KBM-7 (cell line): ENCODE measurements at regions not wholly inside any gene's neighbourhood (a gene's known extent, or its start where the extent isn't known, plus 50 kb on each side); places are given as distances from the start of the nearest gene placed in this dataset.
"Not testable (repeated sequence)": the region's sequence is repeated elsewhere in the genome, so short reads cannot be mapped to it uniquely, and the experiment has no call there.

Source experiments
- DNase-seq: peaks from one replicate; pipeline ENCODE4 v3.0.0-alpha.2; 2015
- in situ Hi-C: fragments of 300-500 bp; cut with MboI; formaldehyde crosslinking; loops from 2 replicates; pipeline ENCODE4 v1.14.3; 2020; ENCODE audit warnings: low sequenced_read_pairs, low pct_unique_long_range_greater_than_20kb, mixed read lengths

- in situ Hi-C loops, DNase-seq: not testable (repeated sequence)
Observed at GRCh38 chr5:44756097-44756496, 52.6 kb upstream of the MRPS30 start.

GRCh38 chr5:44747396-44747795 lies 61.4 kb upstream of the MRPS30 start:
- in situ Hi-C loops = no loop called here
- no peak for DNase-seq

GRCh38 chr5:44740660-44741059 lies 68.1 kb upstream of the MRPS30 start:
- in situ Hi-C loops = no loop called here
- no peak for DNase-seq

GRCh38 chr5:44729536-44729935 lies 79.2 kb upstream of the MRPS30 start:
- no peak for DNase-seq
- in situ Hi-C loops = no loop called here

GRCh38 chr5:44727100-44727499 lies 81.6 kb upstream of the MRPS30 start:
- in situ Hi-C loops = no loop called here
- DNase-seq = no peak

GRCh38 chr5:44719856-44720255 lies 88.9 kb upstream of the MRPS30 start:
- no peak for DNase-seq
- in situ Hi-C loops = no loop called here

GRCh38 chr5:44714871-44715561 lies 93.7 kb upstream of the MRPS30 start:
- no peak for DNase-seq
- in situ Hi-C loops = no loop called here

- in situ Hi-C loops = no loop called here
- DNase-seq = no peak
Observed at GRCh38 chr5:44713446-44713845, 95.3 kb upstream of the MRPS30 start.

GRCh38 chr5:44711901-44712300 lies 96.8 kb upstream of the MRPS30 start:
- DNase-seq = no peak
- in situ Hi-C loops = no loop called here

GRCh38 chr5:44708602-44709001 lies 100.1 kb upstream of the MRPS30 start:
- no peak for DNase-seq
- in situ Hi-C loops = no loop called here

GRCh38 chr5:44707721-44708120 lies 101.0 kb upstream of the MRPS30 start:
- in situ Hi-C loops = no loop called here
- no peak for DNase-seq

- in situ Hi-C loops = no loop called here
- no peak for DNase-seq
Observed at GRCh38 chr5:44697025-44697424, 111.7 kb upstream of the MRPS30 start.

GRCh38 chr5:44695259-44695658 lies 113.5 kb upstream of the MRPS30 start:
- in situ Hi-C loops = no loop called here
- DNase-seq = no peak

GRCh38 chr5:44691802-44692201 lies 116.9 kb upstream of the MRPS30 start:
- no peak for DNase-seq
- in situ Hi-C loops = no loop called here

GRCh38 chr5:44681906-44682305 lies 126.8 kb upstream of the MRPS30 start:
- no peak for DNase-seq
- in situ Hi-C loops = no loop called here

- no peak for DNase-seq
- in situ Hi-C loops = no loop called here
Observed at GRCh38 chr5:44679214-44679613, 129.5 kb upstream of the MRPS30 start.

GRCh38 chr5:44675296-44675695 lies 133.5 kb upstream of the MRPS30 start:
- in situ Hi-C loops = no loop called here
- DNase-seq = no peak

GRCh38 chr5:44674461-44674860 lies 134.3 kb upstream of the MRPS30 start:
- in situ Hi-C loops = no loop called here
- no peak for DNase-seq

GRCh38 chr5:44668471-44668870 lies 140.3 kb upstream of the MRPS30 start:
- DNase-seq, in situ Hi-C loops: not testable (repeated sequence)

- DNase-seq = no peak
- in situ Hi-C loops = no loop called here
Observed at GRCh38 chr5:44665101-44665701, 143.5 kb upstream of the MRPS30 start.

- no peak for DNase-seq
- in situ Hi-C loops = no loop called here
Observed at GRCh38 chr5:44664711-44665100, 144.0 kb upstream of the MRPS30 start.
